ENCODE measurements at regions not wholly inside any gene's neighbourhood (a gene's known extent, or its start where the extent isn't known, plus 50 kb on each side); places are given as distances from the start of the nearest gene placed in this dataset.
"Not testable (repeated sequence)": the region's sequence is repeated elsewhere in the genome, so short reads cannot be mapped to it uniquely, and the experiment has no call there.

- no peaks in the 10 kb centered on the region for H3K9me3 ChIP-seq
- H3K27ac ChIP-seq, result no peak overlapping the region
- no peaks in the 10 kb centered on the region for H3K4me1 ChIP-seq
- no peaks in the 10 kb centered on the region for H3K27me3 ChIP-seq
- intact Hi-C loops (cut with DNase I), result no loop called here
- H3K36me3 ChIP-seq, result no peaks in the 10 kb centered on the region
- no peak for DNase-seq (ENCODE audit: extremely low spot score in 2 of 2)
- no peak overlapping the region for H3K4me3 ChIP-seq
- TF ChIP-seq POLR2A (IDR thresholded peaks at IDR 0.05) (no peak), CTCF (IDR thresholded peaks at IDR 0.05) (no peak), POLR2AphosphoS5 (IDR thresholded peaks at IDR 0.05; ENCODE audit: insufficient read depth in 1 of 2, low read depth in 1 of 2) (no peak)
Observed at GRCh38 chr5:30446456-30446855, 747.0 kb upstream of the CDH6 start.

GRCh38 chr5:30438785-30439184 lies 754.7 kb upstream of the CDH6 start:
- Histone ChIP-seq H3K9me3 (no peaks in the 10 kb centered on the region), H3K27me3 (no peaks in the 10 kb centered on the region)

GRCh38 chr5:30436691-30437090 lies 756.8 kb upstream of the CDH6 start:
- intact Hi-C loops (cut with DNase I), result no loop called here

More at GRCh38 chr5:30438785-30439184, 754.7 kb upstream of the CDH6 start:
- H3K4me1 ChIP-seq, result no peaks in the 10 kb centered on the region
- intact Hi-C loops (cut with DNase I), result no loop called here
- no peak for DNase-seq (ENCODE audit: extremely low spot score in 2 of 2)
- no peaks in the 10 kb centered on the region for H3K36me3 ChIP-seq
- H3K4me3 ChIP-seq, result no peak overlapping the region
- TF ChIP-seq POLR2A (IDR thresholded peaks at IDR 0.05) (no peak), POLR2AphosphoS5 (IDR thresholded peaks at IDR 0.05; ENCODE audit: insufficient read depth in 1 of 2, low read depth in 1 of 2) (no peak), CTCF (IDR thresholded peaks at IDR 0.05) (no peak)
- no peak overlapping the region for H3K27ac ChIP-seq

GRCh38 chr5:30428866-30429407 lies 764.5 kb upstream of the CDH6 start:
- intact Hi-C loops (cut with DNase I); H3K9me3 ChIP-seq; H3K36me3 ChIP-seq; H3K4me1 ChIP-seq; H3K4me3 ChIP-seq; H3K27ac ChIP-seq; H3K27me3 ChIP-seq; DNase-seq (ENCODE audit: extremely low spot score in 2 of 2): not testable (repeated sequence)

More at GRCh38 chr5:30436691-30437090, 756.8 kb upstream of the CDH6 start:
- Histone ChIP-seq H3K4me1 (no peaks in the 10 kb centered on the region), H3K4me3 (no peak overlapping the region), H3K9me3 (no peaks in the 10 kb centered on the region), H3K27ac (no peak overlapping the region), H3K27me3 (no peaks in the 10 kb centered on the region), H3K36me3 (no peaks in the 10 kb centered on the region)
- no peak for TF ChIP-seq POLR2AphosphoS5 (IDR thresholded peaks at IDR 0.05; ENCODE audit: insufficient read depth in 1 of 2, low read depth in 1 of 2)
- TF ChIP-seq POLR2A (IDR thresholded peaks at IDR 0.05), result no peak
- no peak for TF ChIP-seq CTCF (IDR thresholded peaks at IDR 0.05)
- no peak for DNase-seq (ENCODE audit: extremely low spot score in 2 of 2)

- H3K4me3 ChIP-seq, result no peak overlapping the region
- no peaks in the 10 kb centered on the region for H3K27me3 ChIP-seq
- TF ChIP-seq POLR2AphosphoS5 (IDR thresholded peaks at IDR 0.05; ENCODE audit: insufficient read depth in 1 of 2, low read depth in 1 of 2) (no peak), CTCF (IDR thresholded peaks at IDR 0.05) (no peak), POLR2A (IDR thresholded peaks at IDR 0.05) (no peak)
- DNase-seq (ENCODE audit: extremely low spot score in 2 of 2), result no peak
- intact Hi-C loops (cut with DNase I), result no loop called here
- no peaks in the 10 kb centered on the region for H3K36me3 ChIP-seq
- no peak overlapping the region for H3K27ac ChIP-seq
- H3K4me1 ChIP-seq, result no peaks in the 10 kb centered on the region
- no peaks in the 10 kb centered on the region for H3K9me3 ChIP-seq
Observed at GRCh38 chr5:30414078-30414477, 779.4 kb upstream of the CDH6 start.
